ENCODE measurements at regions not wholly inside any gene's neighbourhood (a gene's known extent, or its start where the extent isn't known, plus 50 kb on each side); places are given as distances from the start of the nearest gene placed in this dataset.
"Not testable (repeated sequence)": the region's sequence is repeated elsewhere in the genome, so short reads cannot be mapped to it uniquely, and the experiment has no call there.

- no peaks in the 10 kb centered on the region for H3K27me3 Mint-ChIP-seq (ENCODE audit: low read depth)
- no peak overlapping the region for H3K4me3 Mint-ChIP-seq (ENCODE audit: unreplicated experiment)
- no peak overlapping the region for H3K27ac Mint-ChIP-seq (ENCODE audit: unreplicated experiment)
- DNase-seq (ENCODE audit: low spot score): no peak
- peaks cover 7% of the 10 kb centered on the region for H3K4me1 Mint-ChIP-seq (ENCODE audit: low read depth)
- H3K9me3 Mint-ChIP-seq (ENCODE audit: low read depth): peaks cover 36% of the 10 kb centered on the region
- TF ChIP-seq CTCF (IDR thresholded peaks at IDR 0.05): no peak
- no peaks in the 10 kb centered on the region for H3K36me3 Mint-ChIP-seq (ENCODE audit: low read depth)
Measured at GRCh38 chrX:14351611-14352303, 177.6 kb upstream of the GLRA2 start.

GRCh38 chrX:14347523-14347922 lies 181.8 kb upstream of the GLRA2 start:
- Mint-ChIP-seq H3K4me3 (ENCODE audit: unreplicated experiment) (no peak overlapping the region), H3K9me3 (ENCODE audit: low read depth) (peaks cover 34% of the 10 kb centered on the region)

GRCh38 chrX:14344172-14344940 lies 185.0 kb upstream of the GLRA2 start:
- no peaks in the 10 kb centered on the region for H3K4me1 Mint-ChIP-seq (ENCODE audit: low read depth)
- H3K27me3 Mint-ChIP-seq (ENCODE audit: low read depth): no peaks in the 10 kb centered on the region
- H3K4me3 Mint-ChIP-seq (ENCODE audit: unreplicated experiment): no peak overlapping the region
- no peak for DNase-seq (ENCODE audit: low spot score)
- peak; percentile 39 for TF ChIP-seq CTCF (IDR thresholded peaks at IDR 0.05)
- peaks cover 23% of the 10 kb centered on the region for H3K9me3 Mint-ChIP-seq (ENCODE audit: low read depth)
- no peak overlapping the region for H3K27ac Mint-ChIP-seq (ENCODE audit: unreplicated experiment)
- no peaks in the 10 kb centered on the region for H3K36me3 Mint-ChIP-seq (ENCODE audit: low read depth)

More at GRCh38 chrX:14347523-14347922, 181.8 kb upstream of the GLRA2 start:
- no peak for DNase-seq (ENCODE audit: low spot score)
- TF ChIP-seq CTCF (IDR thresholded peaks at IDR 0.05): no peak
- Mint-ChIP-seq H3K27me3 (ENCODE audit: low read depth) (no peaks in the 10 kb centered on the region), H3K4me1 (ENCODE audit: low read depth) (no peaks in the 10 kb centered on the region), H3K36me3 (ENCODE audit: low read depth) (no peaks in the 10 kb centered on the region), H3K27ac (ENCODE audit: unreplicated experiment) (no peak overlapping the region)

- no peaks in the 10 kb centered on the region for H3K27me3 Mint-ChIP-seq (ENCODE audit: low read depth)
- H3K9me3 Mint-ChIP-seq (ENCODE audit: low read depth): peaks cover 34% of the 10 kb centered on the region
- H3K36me3 Mint-ChIP-seq (ENCODE audit: low read depth): no peaks in the 10 kb centered on the region
- H3K27ac Mint-ChIP-seq (ENCODE audit: unreplicated experiment): no peak overlapping the region
- no peak overlapping the region for H3K4me3 Mint-ChIP-seq (ENCODE audit: unreplicated experiment)
- H3K4me1 Mint-ChIP-seq (ENCODE audit: low read depth): no peaks in the 10 kb centered on the region
- no peak for TF ChIP-seq CTCF (IDR thresholded peaks at IDR 0.05)
- DNase-seq (ENCODE audit: low spot score): no peak
Measured at GRCh38 chrX:14309431-14309830, 219.9 kb upstream of the GLRA2 start.

- not testable (repeated sequence) for DNase-seq (ENCODE audit: low spot score); H3K4me3 Mint-ChIP-seq (ENCODE audit: unreplicated experiment); H3K27me3 Mint-ChIP-seq (ENCODE audit: low read depth); H3K36me3 Mint-ChIP-seq (ENCODE audit: low read depth); H3K4me1 Mint-ChIP-seq (ENCODE audit: low read depth); H3K27ac Mint-ChIP-seq (ENCODE audit: unreplicated experiment)
- H3K9me3 Mint-ChIP-seq (ENCODE audit: low read depth): peaks cover 34% of the 10 kb centered on the region
Measured at GRCh38 chrX:14308976-14309375, 220.4 kb upstream of the GLRA2 start.

Measured in chondrocyte (in vitro differentiated cells).